GM12878 (cell line): ENCODE measurements at regions not wholly inside any gene's neighbourhood (a gene's known extent, or its start where the extent isn't known, plus 50 kb on each side); places are given as distances from the start of the nearest gene placed in this dataset.

ENCODE experiments used
- EP300 ChIP-seq, 2 experiments: fragments of 150-350 bp in 1 of 2; IDR thresholded peaks; 2 replicates each; pipeline ENCODE4 v1.6.1; 2011 to 2012; ENCODE audit warnings: low read depth in 2 of 2, low read length in 2 of 2, borderline replicate concordance in 1 of 2, improper control_type of control experiment in 1 of 2, inconsistent platforms in 1 of 2; ENCODE audit not compliant: control insufficient read depth in 1 of 2
- MYB ChIP-seq: fragments of 150-350 bp; IDR thresholded peaks from 2 replicates; pipeline ENCODE4 v1.6.1; 2014; ENCODE audit warnings: mild to moderate bottlenecking, low read depth, low read length, borderline replicate concordance
- REST ChIP-seq: IDR thresholded peaks from 2 replicates; pipeline ENCODE4 v1.6.1; 2012; ENCODE audit warnings: mild to moderate bottlenecking, low read depth, low read length
- ZSCAN29 ChIP-seq: fragments of 450-650 bp; IDR thresholded peaks from 2 replicates; pipeline ENCODE4 v1.6.1; 2017; ENCODE audit warnings: mild to moderate bottlenecking, moderate library complexity
- TF ChIP-seq, protein P1 (sequence below): fragments of 450-650 bp; IDR thresholded peaks from 2 replicates; pipeline ENCODE4 v1.6.1; 2017; ENCODE audit warnings: low read depth, mild to moderate bottlenecking, moderate library complexity

- TF ChIP-seq ZSCAN29: no peak
- TF ChIP-seq, protein P1, sequence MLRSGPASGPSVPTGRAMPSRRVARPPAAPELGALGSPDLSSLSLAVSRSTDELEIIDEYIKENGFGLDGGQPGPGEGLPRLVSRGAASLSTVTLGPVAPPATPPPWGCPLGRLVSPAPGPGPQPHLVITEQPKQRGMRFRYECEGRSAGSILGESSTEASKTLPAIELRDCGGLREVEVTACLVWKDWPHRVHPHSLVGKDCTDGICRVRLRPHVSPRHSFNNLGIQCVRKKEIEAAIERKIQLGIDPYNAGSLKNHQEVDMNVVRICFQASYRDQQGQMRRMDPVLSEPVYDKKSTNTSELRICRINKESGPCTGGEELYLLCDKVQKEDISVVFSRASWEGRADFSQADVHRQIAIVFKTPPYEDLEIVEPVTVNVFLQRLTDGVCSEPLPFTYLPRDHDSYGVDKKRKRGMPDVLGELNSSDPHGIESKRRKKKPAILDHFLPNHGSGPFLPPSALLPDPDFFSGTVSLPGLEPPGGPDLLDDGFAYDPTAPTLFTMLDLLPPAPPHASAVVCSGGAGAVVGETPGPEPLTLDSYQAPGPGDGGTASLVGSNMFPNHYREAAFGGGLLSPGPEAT: no peak
- TF ChIP-seq MYB: no peak
- TF ChIP-seq EP300 (IDR thresholded peaks at IDR 0.05; ENCODE audit: borderline replicate concordance in 1 of 2, control insufficient read depth in 1 of 2, low read depth in 2 of 2, low read length in 2 of 2): no peak; a peak in 1 of 4 replicates
- no peak for TF ChIP-seq REST
Measured at GRCh38 chr12:18165889-18166288, 75.9 kb upstream of the RERGL start.
